ENCODE measurements at regions not wholly inside any gene's neighbourhood (a gene's known extent, or its start where the extent isn't known, plus 50 kb on each side); places are given as distances from the start of the nearest gene placed in this dataset.

- Histone ChIP-seq H3K27me3 (ENCODE audit: control insufficient read depth in 4 of 4, insufficient read depth in 4 of 4, low read length in 3 of 4) (no peaks in the 10 kb centered on the region), H3K4me3 (ENCODE audit: low read depth in 1 of 3, low read length in 3 of 3) (no peak overlapping the region), H3K27ac (ENCODE audit: low read depth in 1 of 2, low read length in 2 of 2) (no peak overlapping the region), H3K9ac (ENCODE audit: low read depth in 1 of 2, low read length in 2 of 2) (no peak overlapping the region), H3K9me3 (ENCODE audit: control insufficient read depth in 4 of 4, low read length in 3 of 4) (no peaks in the 10 kb centered on the region), H3K36me3 (ENCODE audit: control insufficient read depth in 4 of 4, insufficient read depth in 3 of 4, low read depth in 1 of 4, low read length in 3 of 4) (no peaks in the 10 kb centered on the region), H3K4me1 (ENCODE audit: control insufficient read depth in 4 of 4, insufficient read depth in 4 of 4, low read length in 3 of 4) (no peaks in the 10 kb centered on the region)
- 82% methylated on average over 4 of the region's 4 CpGs for WGBS
- TF ChIP-seq EGR1 (IDR thresholded peaks at IDR 0.05; ENCODE audit: low read depth in 2 of 2) (no peak), HNF4G (IDR thresholded peaks at IDR 0.05) (no peak), TAF1 (conservative IDR thresholded peaks at IDR 0.05) (no peak), ATF3 (IDR thresholded peaks at IDR 0.05) (no peak), JUND (IDR thresholded peaks at IDR 0.05) (no peak), GABPA (IDR thresholded peaks at IDR 0.05 in 1 of 2, conservative IDR thresholded peaks at IDR 0.05 in 1 of 2) (no peak), RXRA (IDR thresholded peaks at IDR 0.05) (no peak), RAD21 (IDR thresholded peaks at IDR 0.05) (no peak), CTCF (IDR thresholded peaks at IDR 0.05; ENCODE audit: low read depth, low read length, missing input control) (no peak), YY1 (IDR thresholded peaks at IDR 0.05) (no peak), MAX (IDR thresholded peaks at IDR 0.05) (no peak), FOXA2 (IDR thresholded peaks at IDR 0.05) (no peak), REST (IDR thresholded peaks at IDR 0.05) (no peak), FOXA1 (IDR thresholded peaks at IDR 0.05) (no peak)
- no peak for DNase-seq (ENCODE audit: low spot score)
These were observed 239.8 kb upstream of the PREP start for GRCh38 chr6:105642708-105643107.

GRCh38 chr6:105641504-105641903, 238.6 kb upstream of the PREP start:
- no peaks in the 10 kb centered on the region for H3K4me1 ChIP-seq (ENCODE audit: control insufficient read depth in 4 of 4, insufficient read depth in 4 of 4, low read length in 3 of 4)
- H3K9me3 ChIP-seq (ENCODE audit: control insufficient read depth in 4 of 4, low read length in 3 of 4), result no peaks in the 10 kb centered on the region
- H3K36me3 ChIP-seq (ENCODE audit: control insufficient read depth in 4 of 4, insufficient read depth in 3 of 4, low read depth in 1 of 4, low read length in 3 of 4), result no peaks in the 10 kb centered on the region
- no peak overlapping the region for H3K4me3 ChIP-seq (ENCODE audit: low read depth in 1 of 3, low read length in 3 of 3)
- 74% methylated on average over 1 of the region's 1 CpG for WGBS
- H3K9ac ChIP-seq (ENCODE audit: low read depth in 1 of 2, low read length in 2 of 2), result no peak overlapping the region
- DNase-seq (ENCODE audit: low spot score), result no peak
- H3K27me3 ChIP-seq (ENCODE audit: control insufficient read depth in 4 of 4, insufficient read depth in 4 of 4, low read length in 3 of 4), result no peaks in the 10 kb centered on the region
- H3K27ac ChIP-seq (ENCODE audit: low read depth in 1 of 2, low read length in 2 of 2), result no peak overlapping the region
- TF ChIP-seq FOXA2 (IDR thresholded peaks at IDR 0.05) (no peak), YY1 (IDR thresholded peaks at IDR 0.05) (no peak), CTCF (IDR thresholded peaks at IDR 0.05; ENCODE audit: low read depth, low read length, missing input control) (no peak), HNF4A (conservative IDR thresholded peaks at IDR 0.05) (no peak), REST (IDR thresholded peaks at IDR 0.05) (no peak), HNF4G (IDR thresholded peaks at IDR 0.05) (no peak), MAX (IDR thresholded peaks at IDR 0.05) (no peak), FOXA1 (IDR thresholded peaks at IDR 0.05) (no peak), ATF3 (IDR thresholded peaks at IDR 0.05) (no peak), SP1 (IDR thresholded peaks at IDR 0.05) (no peak), EGR1 (IDR thresholded peaks at IDR 0.05; ENCODE audit: low read depth in 2 of 2) (no peak), NR2F2 (IDR thresholded peaks at IDR 0.05) (no peak), GABPA (IDR thresholded peaks at IDR 0.05 in 1 of 2, conservative IDR thresholded peaks at IDR 0.05 in 1 of 2) (no peak), JUND (IDR thresholded peaks at IDR 0.05) (no peak)
